ENCODE measurements at regions not wholly inside any gene's neighbourhood (a gene's known extent, or its start where the extent isn't known, plus 50 kb on each side); places are given as distances from the start of the nearest gene placed in this dataset.

DNA sequence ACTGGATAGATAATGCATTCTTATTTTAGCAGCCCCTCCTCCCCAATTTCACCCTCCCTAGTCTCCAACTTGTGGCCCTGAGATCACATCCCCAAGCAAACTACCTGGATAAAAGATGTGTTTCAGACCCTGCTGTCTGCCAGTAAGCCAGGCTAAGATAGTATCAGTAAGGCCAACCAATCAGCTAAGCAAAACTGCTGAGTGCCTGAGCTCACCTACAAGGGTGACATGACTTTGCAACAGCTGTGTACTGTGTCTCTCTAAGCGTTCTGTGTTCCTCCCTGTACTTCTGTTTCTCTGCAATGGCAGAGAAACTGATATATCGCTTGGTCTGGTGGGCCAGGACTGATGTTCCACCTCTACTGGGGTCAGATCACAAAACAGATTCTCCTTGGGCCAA is 224.9 kb downstream of the BTG1 start:
- no peak for DNase-seq (ENCODE audit: low spot score)
- Histone ChIP-seq H3K4me1 (ENCODE audit: control insufficient read depth in 4 of 4, insufficient read depth in 4 of 4, low read length in 3 of 4) (no peaks in the 10 kb centered on the region), H3K27ac (ENCODE audit: low read depth in 1 of 2, low read length in 2 of 2) (no peak overlapping the region), H3K27me3 (ENCODE audit: control insufficient read depth in 4 of 4, insufficient read depth in 4 of 4, low read length in 3 of 4) (no peaks in the 10 kb centered on the region), H3K9ac (ENCODE audit: low read depth in 1 of 2, low read length in 2 of 2) (no peak overlapping the region), H3K36me3 (ENCODE audit: control insufficient read depth in 4 of 4, insufficient read depth in 3 of 4, low read depth in 1 of 4, low read length in 3 of 4) (no peaks in the 10 kb centered on the region), H3K4me3 (ENCODE audit: low read depth in 1 of 3, low read length in 3 of 3) (no peak overlapping the region), H3K9me3 (ENCODE audit: control insufficient read depth in 4 of 4, low read length in 3 of 4) (no peaks in the 10 kb centered on the region)
- 93% methylated on average over 2 of the region's 2 CpGs for WGBS
- TF ChIP-seq EGR1 (IDR thresholded peaks at IDR 0.05; ENCODE audit: low read depth in 2 of 2) (no peak), ATF3 (IDR thresholded peaks at IDR 0.05) (no peak), GABPA (IDR thresholded peaks at IDR 0.05 in 1 of 2, conservative IDR thresholded peaks at IDR 0.05 in 1 of 2) (no peak), RXRA (IDR thresholded peaks at IDR 0.05) (no peak)
- TF ChIP-seq, protein P1, sequence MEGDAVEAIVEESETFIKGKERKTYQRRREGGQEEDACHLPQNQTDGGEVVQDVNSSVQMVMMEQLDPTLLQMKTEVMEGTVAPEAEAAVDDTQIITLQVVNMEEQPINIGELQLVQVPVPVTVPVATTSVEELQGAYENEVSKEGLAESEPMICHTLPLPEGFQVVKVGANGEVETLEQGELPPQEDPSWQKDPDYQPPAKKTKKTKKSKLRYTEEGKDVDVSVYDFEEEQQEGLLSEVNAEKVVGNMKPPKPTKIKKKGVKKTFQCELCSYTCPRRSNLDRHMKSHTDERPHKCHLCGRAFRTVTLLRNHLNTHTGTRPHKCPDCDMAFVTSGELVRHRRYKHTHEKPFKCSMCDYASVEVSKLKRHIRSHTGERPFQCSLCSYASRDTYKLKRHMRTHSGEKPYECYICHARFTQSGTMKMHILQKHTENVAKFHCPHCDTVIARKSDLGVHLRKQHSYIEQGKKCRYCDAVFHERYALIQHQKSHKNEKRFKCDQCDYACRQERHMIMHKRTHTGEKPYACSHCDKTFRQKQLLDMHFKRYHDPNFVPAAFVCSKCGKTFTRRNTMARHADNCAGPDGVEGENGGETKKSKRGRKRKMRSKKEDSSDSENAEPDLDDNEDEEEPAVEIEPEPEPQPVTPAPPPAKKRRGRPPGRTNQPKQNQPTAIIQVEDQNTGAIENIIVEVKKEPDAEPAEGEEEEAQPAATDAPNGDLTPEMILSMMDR (IDR thresholded peaks at IDR 0.05; ENCODE audit: low read depth, low read length, missing input control), result no peak

- 89% methylated on average over 2 of the region's 2 CpGs for WGBS
- Histone ChIP-seq H3K9me3 (ENCODE audit: control insufficient read depth in 4 of 4, low read length in 3 of 4) (no peaks in the 10 kb centered on the region), H3K4me1 (ENCODE audit: control insufficient read depth in 4 of 4, insufficient read depth in 4 of 4, low read length in 3 of 4) (no peaks in the 10 kb centered on the region), H3K9ac (ENCODE audit: low read depth in 1 of 2, low read length in 2 of 2) (no peak overlapping the region), H3K4me3 (ENCODE audit: low read depth in 1 of 3, low read length in 3 of 3) (no peak overlapping the region), H3K36me3 (ENCODE audit: control insufficient read depth in 4 of 4, insufficient read depth in 3 of 4, low read depth in 1 of 4, low read length in 3 of 4) (no peaks in the 10 kb centered on the region), H3K27me3 (ENCODE audit: control insufficient read depth in 4 of 4, insufficient read depth in 4 of 4, low read length in 3 of 4) (no peaks in the 10 kb centered on the region), H3K27ac (ENCODE audit: low read depth in 1 of 2, low read length in 2 of 2) (no peak overlapping the region)
- DNase-seq (ENCODE audit: low spot score), result no peak
- TF ChIP-seq RXRA (IDR thresholded peaks at IDR 0.05), result no peak
- TF ChIP-seq, protein P1 (IDR thresholded peaks at IDR 0.05; ENCODE audit: low read depth, low read length, missing input control), result no peak
- no peak for TF ChIP-seq RAD21 (IDR thresholded peaks at IDR 0.05)
Observed at GRCh38 chr12:91920276-91920675, 225.4 kb downstream of the BTG1 start.

DNA sequence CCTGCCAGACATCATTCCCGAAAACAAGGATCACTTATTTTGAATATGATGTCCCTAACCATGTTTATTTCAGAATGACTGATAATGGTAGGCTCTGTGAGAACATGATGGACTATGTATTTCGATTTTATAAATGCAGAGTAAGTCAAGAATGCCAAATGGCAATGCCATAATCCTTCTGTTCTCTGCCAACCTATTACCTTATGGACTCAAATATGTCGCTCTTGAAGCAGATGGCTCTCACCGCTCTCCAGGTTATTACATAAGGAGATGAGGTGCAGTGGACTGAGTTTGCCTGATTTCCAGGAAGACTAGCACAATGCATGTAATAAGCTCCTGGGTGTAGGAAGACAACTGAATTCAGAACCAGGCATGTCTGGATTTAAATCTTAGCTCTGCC is 227.2 kb downstream of the BTG1 start:
- H3K27ac ChIP-seq (ENCODE audit: low read depth in 1 of 2, low read length in 2 of 2), result no peak overlapping the region
- no peaks in the 10 kb centered on the region for H3K9me3 ChIP-seq (ENCODE audit: control insufficient read depth in 4 of 4, low read length in 3 of 4)
- no peak overlapping the region for H3K9ac ChIP-seq (ENCODE audit: low read depth in 1 of 2, low read length in 2 of 2)
- no peaks in the 10 kb centered on the region for H3K36me3 ChIP-seq (ENCODE audit: control insufficient read depth in 4 of 4, insufficient read depth in 3 of 4, low read depth in 1 of 4, low read length in 3 of 4)
- DNase-seq (ENCODE audit: low spot score), result no peak
- 89% methylated on average over 4 of the region's 4 CpGs for WGBS
- no peak overlapping the region for H3K4me3 ChIP-seq (ENCODE audit: low read depth in 1 of 3, low read length in 3 of 3)
- H3K27me3 ChIP-seq (ENCODE audit: control insufficient read depth in 4 of 4, insufficient read depth in 4 of 4, low read length in 3 of 4), result no peaks in the 10 kb centered on the region
- TF ChIP-seq NR2F2 (IDR thresholded peaks at IDR 0.05) (no peak), REST (IDR thresholded peaks at IDR 0.05) (no peak), ZBTB33 (IDR thresholded peaks at IDR 0.05) (no peak), ATF3 (IDR thresholded peaks at IDR 0.05) (no peak), FOXA2 (IDR thresholded peaks at IDR 0.05) (no peak), RXRA (IDR thresholded peaks at IDR 0.05) (no peak)
- no peaks in the 10 kb centered on the region for H3K4me1 ChIP-seq (ENCODE audit: control insufficient read depth in 4 of 4, insufficient read depth in 4 of 4, low read length in 3 of 4)

Measured in liver (tissue), 8 donors.